ENCODE measurements at regions not wholly inside any gene's neighbourhood (a gene's known extent, or its start where the extent isn't known, plus 50 kb on each side); places are given as distances from the start of the nearest gene placed in this dataset.
"Not testable (repeated sequence)": the region's sequence is repeated elsewhere in the genome, so short reads cannot be mapped to it uniquely, and the experiment has no call there.

- DNase-seq (ENCODE audit: low read depth): no peak
Measured at GRCh38 chr5:39696672-39697398, 272.1 kb upstream of the DAB2 start.

- DNase-seq (ENCODE audit: low read depth): no peak
Measured at GRCh38 chr5:39691993-39692392, 267.2 kb upstream of the DAB2 start.

GRCh38 chr5:39691136-39691535 lies 266.4 kb upstream of the DAB2 start:
- no peak for DNase-seq (ENCODE audit: low read depth)

GRCh38 chr5:39689919-39690318 lies 265.1 kb upstream of the DAB2 start:
- DNase-seq (ENCODE audit: low read depth): no peak

- not testable (repeated sequence) for DNase-seq (ENCODE audit: low read depth)
Measured at GRCh38 chr5:39687924-39688323, 263.1 kb upstream of the DAB2 start.

- no peak for DNase-seq (ENCODE audit: low read depth)
Measured at GRCh38 chr5:39680213-39680612, 255.4 kb upstream of the DAB2 start.

GRCh38 chr5:39678534-39678933 lies 253.8 kb upstream of the DAB2 start:
- DNase-seq (ENCODE audit: low read depth): no peak

GRCh38 chr5:39675676-39676075 lies 250.9 kb upstream of the DAB2 start:
- no peak for DNase-seq (ENCODE audit: low read depth)

GRCh38 chr5:39674209-39675082 lies 249.7 kb upstream of the DAB2 start:
- no peak for DNase-seq (ENCODE audit: low read depth)

GRCh38 chr5:39671561-39671961 lies 246.8 kb upstream of the DAB2 start:
- DNase-seq (ENCODE audit: low read depth): no peak

- no peak for DNase-seq (ENCODE audit: low read depth)
Measured at GRCh38 chr5:39670955-39671354, 246.2 kb upstream of the DAB2 start.

- no peak for DNase-seq (ENCODE audit: low read depth)
Measured at GRCh38 chr5:39670391-39670790, 245.6 kb upstream of the DAB2 start.

GRCh38 chr5:39668980-39669379 lies 244.2 kb upstream of the DAB2 start:
- no peak for DNase-seq (ENCODE audit: low read depth)

GRCh38 chr5:39665328-39665727 lies 240.5 kb upstream of the DAB2 start:
- DNase-seq (ENCODE audit: low read depth): no peak

GRCh38 chr5:39662945-39663344 lies 238.2 kb upstream of the DAB2 start:
- DNase-seq (ENCODE audit: low read depth): no peak

GRCh38 chr5:39661026-39661779 lies 236.4 kb upstream of the DAB2 start:
- no peak for DNase-seq (ENCODE audit: low read depth)

- no peak for DNase-seq (ENCODE audit: low read depth)
Measured at GRCh38 chr5:39660020-39660419, 235.2 kb upstream of the DAB2 start.

GRCh38 chr5:39658866-39659265 lies 234.1 kb upstream of the DAB2 start:
- no peak for DNase-seq (ENCODE audit: low read depth)

GRCh38 chr5:39657943-39658342 lies 233.2 kb upstream of the DAB2 start:
- no peak for DNase-seq (ENCODE audit: low read depth)

GRCh38 chr5:39656600-39656999 lies 231.8 kb upstream of the DAB2 start:
- DNase-seq (ENCODE audit: low read depth): no peak

- DNase-seq (ENCODE audit: low read depth): no peak
Measured at GRCh38 chr5:39654715-39655114, 229.9 kb upstream of the DAB2 start.

- not testable (repeated sequence) for DNase-seq (ENCODE audit: low read depth)
Measured at GRCh38 chr5:39652481-39652880, 227.7 kb upstream of the DAB2 start.

GRCh38 chr5:39652036-39652435 lies 227.3 kb upstream of the DAB2 start:
- no peak for DNase-seq (ENCODE audit: low read depth)

Data from CMK (cell line).